ENCODE measurements at regions not wholly inside any gene's neighbourhood (a gene's known extent, or its start where the extent isn't known, plus 50 kb on each side); places are given as distances from the start of the nearest gene placed in this dataset.

DNA sequence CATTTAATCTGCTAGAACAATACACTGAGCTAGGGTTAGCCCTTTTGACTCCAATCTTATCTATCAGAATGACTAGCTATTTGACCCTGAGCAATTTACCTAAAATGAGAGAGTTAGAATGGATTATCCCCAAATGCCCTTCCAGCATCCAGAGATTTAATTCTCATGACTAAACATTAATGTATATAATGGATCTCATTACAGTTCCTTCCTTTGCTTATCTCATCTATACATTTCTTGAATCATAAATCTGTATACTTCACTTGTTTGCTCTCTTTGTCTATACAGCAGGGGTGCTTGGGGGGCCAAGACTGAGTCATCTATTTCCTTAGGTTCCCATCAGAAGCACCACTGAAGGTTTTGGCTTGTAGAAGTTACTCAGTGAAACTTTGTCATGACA, 565.8 kb downstream of the IGSF11 start:
- no peak for TF ChIP-seq CTCF (IDR thresholded peaks at IDR 0.05 in 8 of 11, conservative IDR thresholded peaks at IDR 0.05 in 3 of 11)
- no peak for TF ChIP-seq POLR2A (IDR thresholded peaks at IDR 0.05)
- no peak for DNase-seq
- Histone ChIP-seq H3K4me1 (no peaks in the 10 kb centered on the region), H3K27me3 (replicated peaks in 1 of 7) (no peaks in the 10 kb centered on the region), H3K27ac (no peak overlapping the region), H3K36me3 (no peaks in the 10 kb centered on the region), H3K4me3 (no peak overlapping the region), H3K9me3 (peaks cover 0 to 4% (median 0%) of the 10 kb centered on the region in 8 donors)
- intact Hi-C loops (cut with DNase I; ENCODE audit: low total_unique reads), result no loop called here

DNA sequence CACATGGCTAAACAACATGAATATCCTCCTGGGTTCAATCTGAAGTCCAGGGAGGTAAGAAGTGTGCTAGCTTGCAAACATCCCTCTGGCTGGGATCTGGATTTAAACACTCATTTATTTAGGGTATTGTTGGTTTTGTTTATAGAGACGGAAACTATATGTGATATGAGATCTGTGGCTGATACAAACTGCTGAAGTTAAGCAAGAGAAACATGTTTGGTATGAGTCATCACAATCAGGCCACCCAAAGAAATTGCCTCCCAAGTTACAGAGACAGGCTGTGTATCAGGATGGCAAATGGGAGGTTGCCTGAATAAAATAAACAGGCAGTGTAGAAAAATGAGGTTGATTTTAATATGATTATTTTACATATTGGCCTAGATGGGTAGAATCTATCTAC, 562.1 kb downstream of the IGSF11 start:
- H3K36me3 ChIP-seq, result no peaks in the 10 kb centered on the region
- H3K27ac ChIP-seq, result no peak overlapping the region
- no peaks in the 10 kb centered on the region for H3K9me3 ChIP-seq
- intact Hi-C loops (cut with DNase I; ENCODE audit: low total_unique reads), result no loop called here
- TF ChIP-seq POLR2AphosphoS5 (IDR thresholded peaks at IDR 0.05) (no peak), POLR2A (IDR thresholded peaks at IDR 0.05) (no peak), CTCF (IDR thresholded peaks at IDR 0.05 in 8 of 11, conservative IDR thresholded peaks at IDR 0.05 in 3 of 11) (no peak)
- 75 to 98% (median 89%) methylated on average over 1 of the region's 1 CpG for WGBS, 5 donors
- no peaks in the 10 kb centered on the region for H3K4me1 ChIP-seq
- no peaks in the 10 kb centered on the region for H3K27me3 ChIP-seq (replicated peaks in 1 of 7)
- no peak overlapping the region for H3K4me3 ChIP-seq
- DNase-seq, result no peak

- H3K9me3 ChIP-seq, result no peaks in the 10 kb centered on the region
- no peak for DNase-seq
- no peaks in the 10 kb centered on the region for H3K27me3 ChIP-seq (replicated peaks in 1 of 7)
- H3K4me1 ChIP-seq, result no peaks in the 10 kb centered on the region
- intact Hi-C loops (cut with DNase I; ENCODE audit: low total_unique reads), result no loop called here
- H3K36me3 ChIP-seq, result no peaks in the 10 kb centered on the region
- no peak overlapping the region for H3K27ac ChIP-seq
- TF ChIP-seq POLR2A (IDR thresholded peaks at IDR 0.05) (no peak), CTCF (IDR thresholded peaks at IDR 0.05 in 8 of 11, conservative IDR thresholded peaks at IDR 0.05 in 3 of 11) (no peak), POLR2AphosphoS5 (IDR thresholded peaks at IDR 0.05) (no peak)
- no peak overlapping the region for H3K4me3 ChIP-seq
Measured at GRCh38 chr3:118473343-118473742, 561.3 kb downstream of the IGSF11 start.

GRCh38 chr3:118476885-118477618, 557.6 kb downstream of the IGSF11 start:
- Histone ChIP-seq H3K9me3 (no peaks in the 10 kb centered on the region), H3K36me3 (no peaks in the 10 kb centered on the region), H3K27me3 (replicated peaks in 1 of 7) (no peaks in the 10 kb centered on the region), H3K4me1 (no peaks in the 10 kb centered on the region), H3K27ac (no peak overlapping the region), H3K4me3 (no peak overlapping the region)
- no peak for TF ChIP-seq POLR2AphosphoS5 (IDR thresholded peaks at IDR 0.05)
- TF ChIP-seq CTCF (IDR thresholded peaks at IDR 0.05 in 8 of 11, conservative IDR thresholded peaks at IDR 0.05 in 3 of 11), result no peak
- TF ChIP-seq POLR2A (IDR thresholded peaks at IDR 0.05), result no peak
- intact Hi-C loops (cut with DNase I; ENCODE audit: low total_unique reads), result no loop called here
- DNase-seq, result no peak
- 81 to 97% (median 86%) methylated on average over 2 of the region's 2 CpGs for WGBS, 5 donors

Measured in spleen (tissue), 11 donors.